ENCODE measurements at regions not wholly inside any gene's neighbourhood (a gene's known extent, or its start where the extent isn't known, plus 50 kb on each side); places are given as distances from the start of the nearest gene placed in this dataset.
"Not testable (repeated sequence)": the region's sequence is repeated elsewhere in the genome, so short reads cannot be mapped to it uniquely, and the experiment has no call there.

DNA sequence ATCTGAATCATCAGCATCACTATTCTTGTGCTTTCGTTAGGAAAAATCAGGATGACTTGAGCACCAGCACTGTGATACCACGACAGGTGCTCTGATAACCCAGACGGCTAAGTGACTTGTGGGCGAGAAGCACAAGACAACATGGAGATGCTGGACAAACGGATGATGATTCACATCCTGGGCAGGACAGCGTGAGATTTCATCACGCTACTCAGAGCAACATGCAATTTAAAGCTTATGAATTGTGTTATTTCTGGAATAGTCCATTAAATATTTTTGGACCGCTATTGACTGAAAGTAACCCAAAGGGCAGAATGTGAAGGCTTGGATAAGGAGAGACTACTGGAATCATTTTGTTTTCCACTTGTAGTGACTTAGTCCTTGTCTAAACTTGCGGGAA is 114.8 kb upstream of the DAPK1 start:
- DNase-seq: no peak

DNA sequence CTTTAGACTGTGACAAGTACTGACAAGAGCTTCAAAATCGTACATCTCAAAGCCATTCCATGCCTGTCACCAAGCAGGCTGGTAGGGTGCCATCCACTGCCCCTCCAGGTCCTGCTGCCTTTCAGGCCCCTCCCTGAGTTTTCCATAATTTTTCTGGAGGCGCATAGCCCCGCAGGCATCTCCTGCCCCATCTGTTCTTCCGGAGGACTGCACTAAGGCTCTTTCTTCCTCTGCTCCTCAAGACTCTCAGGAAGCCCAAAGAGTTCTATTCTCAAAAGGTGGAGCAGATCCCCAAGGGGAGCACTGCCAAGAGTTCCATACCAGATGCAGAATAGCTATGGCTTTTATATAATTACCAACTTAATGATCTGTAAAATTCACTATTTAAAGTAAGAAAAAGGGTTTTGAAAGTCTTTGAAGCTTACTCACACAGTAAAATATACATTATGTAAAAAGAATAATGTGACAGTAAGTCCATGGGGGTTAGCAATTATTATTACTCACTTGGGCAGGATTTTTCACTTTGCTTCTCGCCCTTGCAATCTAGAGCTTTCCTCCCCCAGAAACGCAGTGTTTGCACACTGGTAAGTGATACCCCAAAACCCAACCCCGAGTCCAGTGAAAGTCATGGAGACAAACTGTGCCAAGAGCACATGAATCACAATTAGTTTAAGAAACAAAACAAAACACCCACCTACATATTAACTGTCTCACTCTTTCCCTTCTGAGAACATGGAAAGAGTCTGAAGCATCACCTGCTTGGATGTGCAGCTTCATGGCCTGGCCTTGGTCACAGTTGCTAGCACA is 114.1 kb upstream of the DAPK1 start:
- no peak for DNase-seq

DNA sequence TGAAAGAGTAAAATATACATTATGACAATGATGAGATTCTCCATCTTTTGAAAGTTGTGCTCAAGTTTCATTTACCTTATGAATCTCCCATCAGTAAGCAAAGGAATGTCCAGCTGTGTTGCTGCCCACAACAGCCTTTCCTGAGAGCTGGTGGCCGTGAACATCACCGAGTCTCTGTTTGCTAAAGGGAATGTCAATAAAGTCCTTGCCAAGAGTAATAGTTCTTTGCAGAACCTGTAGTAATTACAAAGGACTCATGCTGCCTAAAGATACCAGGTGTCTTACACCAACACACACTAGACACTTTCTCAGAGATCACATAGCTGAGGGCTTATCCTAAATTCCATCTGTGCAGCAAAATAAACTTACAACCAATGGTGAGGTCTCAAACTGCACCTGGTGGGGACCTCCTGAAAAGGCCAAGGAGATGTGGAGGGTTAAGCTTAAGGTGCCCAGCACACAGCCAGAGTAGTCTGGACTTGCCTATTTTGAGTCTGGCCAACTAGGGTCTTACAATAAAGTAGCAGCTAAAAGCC is 111.1 kb upstream of the DAPK1 start:
- no peak for DNase-seq

GRCh38 chr9:87387351-87388011 is 110.2 kb upstream of the DAPK1 start:
- no peak for DNase-seq

GRCh38 chr9:87388708-87389107 is 109.0 kb upstream of the DAPK1 start:
- DNase-seq: not testable (repeated sequence)

GRCh38 chr9:87389936-87390335 is 107.7 kb upstream of the DAPK1 start:
- no peak for DNase-seq

GRCh38 chr9:87390361-87390760 is 107.3 kb upstream of the DAPK1 start:
- DNase-seq: no peak

GRCh38 chr9:87392086-87392485 is 105.6 kb upstream of the DAPK1 start:
- DNase-seq: no peak

GRCh38 chr9:87393706-87394230 is 103.9 kb upstream of the DAPK1 start:
- no peak for DNase-seq

DNA sequence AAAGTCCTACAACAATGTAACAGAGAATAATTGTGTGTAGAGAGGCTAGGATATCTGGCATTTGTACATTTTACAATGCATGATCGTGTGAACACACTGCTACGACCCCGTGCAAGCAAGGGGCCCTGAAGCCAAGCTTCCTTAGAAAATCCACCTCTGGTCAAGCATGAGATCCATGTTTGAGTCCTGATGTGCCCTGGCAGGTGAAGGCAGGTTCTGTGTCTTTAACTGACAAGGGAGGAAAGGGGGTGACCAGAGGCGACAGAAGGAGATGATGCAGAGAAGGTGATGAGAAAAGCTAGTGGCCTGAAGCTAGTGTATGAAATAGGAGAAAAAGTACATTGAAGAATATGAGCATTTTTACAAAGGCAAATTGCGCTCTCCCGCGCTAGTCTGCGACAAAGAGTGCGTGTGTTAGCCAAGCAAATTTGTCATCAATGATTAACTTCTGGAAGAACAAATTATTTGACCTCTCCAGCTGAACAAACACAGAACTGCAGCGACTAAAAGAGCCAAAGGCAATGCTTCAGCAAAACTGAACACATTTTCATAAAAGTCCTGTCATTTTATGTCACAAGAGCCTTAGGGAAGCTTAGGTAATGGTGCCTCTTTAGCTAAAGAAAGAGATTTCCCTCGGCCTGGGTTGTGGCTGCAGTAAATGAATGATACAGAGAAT is 101.7 kb upstream of the DAPK1 start:
- no peak for DNase-seq

DNA sequence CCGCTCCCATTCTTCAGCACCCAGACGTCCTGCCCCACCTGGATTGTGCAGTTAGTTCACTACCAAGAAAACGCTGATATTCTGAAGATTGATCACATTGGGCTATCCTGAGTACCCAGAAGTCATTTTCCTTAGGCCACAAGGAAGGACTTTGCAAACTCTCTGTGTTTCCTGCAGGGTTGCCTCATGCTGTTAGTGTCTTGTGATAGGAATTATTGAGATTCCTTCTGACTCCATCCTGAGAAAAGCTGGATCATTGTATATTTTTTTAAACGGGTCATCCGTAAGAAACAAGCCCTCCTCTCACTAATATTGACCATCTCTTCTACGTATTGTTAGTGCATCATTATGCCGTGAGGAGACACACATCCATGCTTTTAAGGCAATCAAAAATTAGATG is 96.0 kb upstream of the DAPK1 start:
- DNase-seq: no peak

- no peak for DNase-seq
Measured at GRCh38 chr9:87402537-87402936, 95.1 kb upstream of the DAPK1 start.

DNA sequence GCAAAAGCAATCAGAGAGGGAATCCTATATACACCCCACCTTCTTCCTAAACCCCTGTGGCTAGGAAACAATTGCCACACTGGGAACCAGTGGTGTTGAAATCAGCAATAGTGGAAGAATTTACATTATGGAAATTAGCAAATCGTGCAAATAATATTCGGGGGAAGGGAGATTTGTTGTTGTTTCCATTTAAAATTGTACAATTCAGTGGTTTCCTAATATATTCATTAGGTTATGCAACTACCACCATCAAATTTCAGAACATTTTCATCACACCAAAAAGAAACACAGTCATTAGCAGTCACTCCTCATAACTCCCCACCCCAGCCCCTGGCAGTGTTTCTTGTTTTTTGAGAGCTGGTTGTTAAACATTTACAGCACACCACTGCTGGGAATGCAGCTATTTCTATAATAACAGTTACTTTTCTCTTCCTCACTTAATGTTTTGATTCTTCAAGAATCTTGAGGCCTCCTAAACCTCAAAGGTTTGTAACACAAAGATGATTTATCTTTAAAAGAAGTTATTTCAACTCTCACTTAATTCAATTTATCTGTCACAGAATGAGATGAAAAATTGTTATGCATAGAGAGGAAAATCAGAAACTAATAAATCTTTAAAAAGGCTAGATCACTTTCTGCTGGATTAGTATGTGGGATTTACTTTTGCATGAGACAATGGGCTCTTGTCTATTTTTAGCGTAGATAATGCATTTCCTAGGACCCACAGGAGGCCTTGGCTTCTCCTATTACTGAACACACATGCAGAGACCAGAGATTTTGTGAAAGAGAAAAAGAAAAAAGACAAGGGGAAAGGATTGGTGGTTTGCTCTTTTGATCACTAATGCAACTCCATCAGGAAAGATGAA is 91.8 kb upstream of the DAPK1 start:
- DNase-seq: no peak

- DNase-seq: no peak
Measured at GRCh38 chr9:87406543-87407166, 91.0 kb upstream of the DAPK1 start.

DNA sequence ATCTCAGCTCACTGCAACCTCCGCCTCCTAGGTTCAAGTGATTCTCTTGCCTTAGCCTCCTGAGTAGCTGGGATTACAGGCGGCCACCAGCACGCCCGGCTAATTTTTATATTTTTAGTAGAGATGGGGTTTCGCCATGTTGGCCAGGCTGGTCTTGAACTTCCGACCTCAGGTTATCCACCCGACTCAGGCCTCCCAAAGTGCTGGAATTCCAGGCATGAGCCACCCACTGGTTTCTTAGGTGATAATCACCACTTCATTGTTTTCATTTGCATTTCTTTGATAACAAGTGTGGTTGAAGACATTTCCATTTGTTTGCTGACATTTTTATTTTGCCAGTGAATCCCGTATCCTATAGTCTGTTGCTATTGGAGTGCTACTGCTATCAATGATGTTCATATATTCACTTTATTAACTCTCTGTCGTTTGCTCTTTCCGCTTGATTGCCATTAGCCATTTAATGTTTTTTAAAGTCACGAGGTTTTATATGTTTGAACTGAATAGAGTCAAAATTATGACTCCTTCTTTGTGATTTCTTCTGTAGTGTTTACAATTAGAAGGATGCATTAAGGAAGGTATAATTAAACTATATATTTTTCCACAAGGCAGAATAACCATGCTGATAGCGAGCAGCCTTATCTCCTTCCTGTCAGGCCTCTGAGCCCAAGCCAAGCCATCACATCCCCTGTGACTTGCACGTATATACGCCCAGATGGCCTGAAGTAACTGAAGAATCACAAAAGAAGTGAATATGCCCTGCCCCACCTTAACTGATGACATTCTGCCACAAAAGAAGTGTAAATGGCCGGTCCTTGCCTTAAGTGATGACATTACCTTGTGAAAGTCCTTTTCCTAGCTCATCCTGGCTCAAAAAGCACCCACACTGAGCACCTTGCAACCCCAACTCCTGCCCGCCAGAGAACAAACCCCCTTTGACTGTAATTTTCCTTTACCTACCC is 87.3 kb upstream of the DAPK1 start:
- DNase-seq: not testable (repeated sequence)

GRCh38 chr9:87420884-87421283 is 76.8 kb upstream of the DAPK1 start:
- DNase-seq: no peak

DNA sequence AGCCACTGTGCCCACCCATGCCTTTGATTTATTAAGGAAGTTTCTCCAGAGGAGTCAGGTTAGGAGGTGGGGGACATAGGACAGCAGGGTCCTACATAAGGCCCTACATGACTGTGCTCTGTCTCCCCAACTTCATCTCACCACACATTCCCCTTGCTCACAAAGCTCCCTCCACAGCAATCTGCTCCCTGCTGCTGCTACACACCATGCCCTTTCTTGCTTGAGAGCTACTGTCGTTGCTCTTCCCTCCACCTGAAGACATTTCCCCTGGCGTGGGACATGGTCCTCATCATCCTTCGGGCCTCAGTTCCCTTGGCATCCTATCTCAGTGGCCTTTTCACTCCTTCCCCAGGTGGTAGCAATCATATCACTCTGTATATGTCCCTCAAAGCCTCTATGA is 75.9 kb upstream of the DAPK1 start:
- no peak for DNase-seq

DNA sequence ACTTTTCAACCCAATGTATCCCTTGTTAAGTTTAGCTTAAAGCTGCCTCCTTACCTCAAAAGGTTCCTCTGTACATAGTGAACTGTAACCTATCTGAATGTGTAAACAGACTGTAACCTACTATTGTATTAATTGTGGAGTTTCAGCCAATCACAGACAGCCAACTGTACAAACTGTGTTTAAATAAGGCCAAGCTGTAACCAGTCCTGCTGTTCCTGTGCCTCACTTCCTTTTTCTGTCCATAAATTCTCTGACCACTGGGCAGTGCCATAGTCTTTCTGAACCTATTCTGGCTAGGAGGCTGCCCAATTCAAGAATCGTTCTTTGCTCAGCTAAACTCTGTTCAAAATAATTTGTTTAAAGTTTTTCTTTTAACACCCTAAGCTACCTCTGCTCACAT is 74.7 kb upstream of the DAPK1 start:
- no peak for DNase-seq

DNA sequence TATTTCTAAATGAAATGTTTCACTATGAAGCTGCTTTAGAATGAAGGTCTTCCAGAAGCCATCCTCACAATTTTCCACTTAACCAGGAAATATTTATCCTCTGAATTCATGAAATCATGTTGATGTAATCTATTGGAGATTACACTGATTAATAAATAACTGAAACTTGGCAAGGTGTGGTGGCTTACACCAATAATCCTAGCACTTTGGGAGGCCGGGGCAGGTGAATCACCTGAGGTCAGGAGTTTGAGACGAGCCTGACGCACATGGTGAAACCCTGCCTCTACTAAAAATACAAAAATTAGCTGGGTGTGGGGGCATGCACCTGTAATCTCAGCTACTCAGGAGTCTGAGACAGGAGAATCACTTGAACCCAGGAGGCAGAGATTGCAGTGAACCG is 73.8 kb upstream of the DAPK1 start:
- DNase-seq: not testable (repeated sequence)

GRCh38 chr9:87425202-87425601 is 72.5 kb upstream of the DAPK1 start:
- no peak for DNase-seq

All from CD4-positive, alpha-beta T cell treated with Interleukin-17A for 1 hour (primary cell).